SK-N-SH treated with all-trans-retinoic acid at 6 μM for 48 hours (cell line): ENCODE measurements at regions not wholly inside any gene's neighbourhood (a gene's known extent, or its start where the extent isn't known, plus 50 kb on each side); places are given as distances from the start of the nearest gene placed in this dataset.

Experiments used
- ATAC-seq: fragments of 200-7000 bp; cut with Tn5 transposase; 3 replicates; pipeline ENCODE4 v1.9.1; 2020; ENCODE audit warnings: mild to moderate bottlenecking, moderate library complexity
- ARNTL ChIP-seq: fragments of 450-650 bp; formaldehyde crosslinking; IDR thresholded peaks from 2 replicates; pipeline ENCODE4 v1.5.0; 2020; ENCODE audit warnings: low read depth, mild to moderate bottlenecking, moderate library complexity, borderline replicate concordance
- BACH2 ChIP-seq: fragments of 250-450 bp; sonication (Bioruptor Pico); IDR thresholded peaks from 2 replicates; pipeline ENCODE4 v1.9.0; 2021; ENCODE audit warnings: mild to moderate bottlenecking, borderline replicate concordance
- CREB5 ChIP-seq: fragments of 250-450 bp; sonication (Bioruptor Pico); IDR thresholded peaks from 2 replicates; pipeline ENCODE4 v1.5.1; 2020; ENCODE audit warnings: low read depth, mild to moderate bottlenecking, moderate library complexity
- CSDC2 ChIP-seq: fragments of 250-450 bp; sonication (Bioruptor Pico); IDR thresholded peaks from 2 replicates; pipeline ENCODE4 v1.5.0; 2020; ENCODE audit warnings: mild to moderate bottlenecking, moderate library complexity
- CSRNP3 ChIP-seq: fragments of 250-450 bp; sonication (Bioruptor Pico); IDR thresholded peaks from 2 replicates; pipeline ENCODE4 v1.5.1; 2021; ENCODE audit warnings: mild to moderate bottlenecking, moderate library complexity
- ESRRG ChIP-seq: fragments of 250-450 bp; sonication (Bioruptor Pico); IDR thresholded peaks from 2 replicates; pipeline ENCODE4 v1.6.1; 2021; ENCODE audit warnings: mild to moderate bottlenecking
- GLIS3 ChIP-seq: fragments of 250-450 bp; sonication (Bioruptor Pico); IDR thresholded peaks from 2 replicates; pipeline ENCODE4 v1.5.0; 2020; ENCODE audit warnings: mild to moderate bottlenecking, moderate library complexity
- ISL1 ChIP-seq: fragments of 250-450 bp; sonication (Bioruptor Pico); IDR thresholded peaks from 2 replicates; pipeline ENCODE4 v2.1.2; 2022; ENCODE audit warnings: mild to moderate bottlenecking, moderate library complexity
- OSR1 ChIP-seq: fragments of 250-450 bp; sonication (Bioruptor Pico); IDR thresholded peaks from 2 replicates; pipeline ENCODE4 v1.8.0; 2022; ENCODE audit warnings: moderate library complexity, mild to moderate bottlenecking, inconsistent platforms
- PATZ1 ChIP-seq: fragments of 250-450 bp; sonication (Bioruptor Pico); IDR thresholded peaks from 2 replicates; pipeline ENCODE4 v1.8.0; 2020; ENCODE audit warnings: mild to moderate bottlenecking, moderate library complexity, borderline replicate concordance
- POU6F1 ChIP-seq: fragments of 250-450 bp; sonication (Bioruptor Pico); IDR thresholded peaks from 2 replicates; pipeline ENCODE4 v1.8.0; 2021; ENCODE audit warnings: low read depth, mild to moderate bottlenecking, moderate library complexity, borderline replicate concordance
- RARB ChIP-seq: fragments of 250-450 bp; sonication (Bioruptor Pico); IDR thresholded peaks from 2 replicates; pipeline ENCODE4 v1.8.0; 2021; ENCODE audit warnings: mild to moderate bottlenecking, moderate library complexity
- SNAI2 ChIP-seq: fragments of 250-450 bp; sonication (Bioruptor Pico); IDR thresholded peaks from 2 replicates; pipeline ENCODE4 v1.5.0; 2020; ENCODE audit warnings: mild to moderate bottlenecking, moderate library complexity
- TCF4 ChIP-seq: fragments of 250-450 bp; sonication (Bioruptor Pico); IDR thresholded peaks from 2 replicates; pipeline ENCODE4 v1.8.0; 2021; ENCODE audit warnings: mild to moderate bottlenecking, moderate library complexity, borderline replicate concordance
- TOX ChIP-seq: fragments of 250-450 bp; sonication (Bioruptor Pico); IDR thresholded peaks from 2 replicates; pipeline ENCODE4 v1.8.0; 2021; ENCODE audit warnings: mild to moderate bottlenecking, moderate library complexity, borderline replicate concordance
- TSHZ2 ChIP-seq: fragments of 250-450 bp; sonication (Bioruptor Pico); IDR thresholded peaks from 2 replicates; pipeline ENCODE4 v1.5.0; 2020; ENCODE audit warnings: mild to moderate bottlenecking, moderate library complexity
- ZFP3 ChIP-seq: fragments of 250-450 bp; sonication (Bioruptor Pico); IDR thresholded peaks from 2 replicates; pipeline ENCODE4 v1.5.0; 2020; ENCODE audit warnings: mild to moderate bottlenecking, moderate library complexity
- ZFP30 ChIP-seq: fragments of 450-650 bp; formaldehyde crosslinking; IDR thresholded peaks from 2 replicates; pipeline ENCODE4 v1.5.0; 2022; ENCODE audit warnings: mild to moderate bottlenecking, moderate library complexity
- ZNF565 ChIP-seq: fragments of 450-650 bp; formaldehyde crosslinking; conservative IDR thresholded peaks from 2 replicates; pipeline ENCODE4 v1.5.0; 2020; ENCODE audit warnings: low read depth, mild to moderate bottlenecking, moderate library complexity
- ZNF70 ChIP-seq: fragments of 450-650 bp; formaldehyde crosslinking; IDR thresholded peaks from 2 replicates; pipeline ENCODE4 v1.5.0; 2020; ENCODE audit warnings: mild to moderate bottlenecking, moderate library complexity

- ATAC-seq: no peak
- TF ChIP-seq SNAI2 (CRISPR knock-in tag): no peak
- TF ChIP-seq TOX (CRISPR knock-in tag): no peak
- no peak for TF ChIP-seq POU6F1 (CRISPR knock-in tag)
- TF ChIP-seq BACH2 (CRISPR knock-in tag): no peak
- no peak for TF ChIP-seq CSDC2 (CRISPR knock-in tag)
- TF ChIP-seq CREB5 (CRISPR knock-in tag): no peak
- TF ChIP-seq GLIS3: no peak
- TF ChIP-seq ZNF70: no peak
- no peak for TF ChIP-seq CSRNP3
- TF ChIP-seq ZFP3: no peak
- no peak for TF ChIP-seq OSR1 (CRISPR knock-in tag)
- no peak for TF ChIP-seq ARNTL (CRISPR knock-in tag)
- TF ChIP-seq ZNF565 (CRISPR knock-in tag): no peak
- no peak for TF ChIP-seq ISL1 (CRISPR knock-in tag)
- no peak for TF ChIP-seq TSHZ2 (CRISPR knock-in tag)
- no peak for TF ChIP-seq PATZ1 (CRISPR knock-in tag)
- TF ChIP-seq RARB (CRISPR knock-in tag): no peak
Observed at GRCh38 chr3:124584245-124584551, 146.1 kb upstream of the UMPS start.

GRCh38 chr3:124584552-124585391 lies 145.5 kb upstream of the UMPS start:
- no peak for TF ChIP-seq TOX (CRISPR knock-in tag)
- no peak for TF ChIP-seq CREB5 (CRISPR knock-in tag)
- no peak for TF ChIP-seq ESRRG (CRISPR knock-in tag)
- TF ChIP-seq TSHZ2 (CRISPR knock-in tag): no peak
- no peak for TF ChIP-seq POU6F1 (CRISPR knock-in tag)
- no peak for TF ChIP-seq GLIS3
- no peak for TF ChIP-seq ZFP30 (CRISPR knock-in tag)
- no peak for TF ChIP-seq RARB (CRISPR knock-in tag)
- no peak for TF ChIP-seq OSR1 (CRISPR knock-in tag)
- no peak for TF ChIP-seq TCF4 (CRISPR knock-in tag)
- no peak for TF ChIP-seq ARNTL (CRISPR knock-in tag)
- no peak for TF ChIP-seq ZFP3

More at GRCh38 chr3:124584552-124585391, 145.5 kb upstream of the UMPS start:
- ATAC-seq: peak; percentile 98
